Muscle of leg (tissue), 3 donors: ENCODE measurements at regions not wholly inside any gene's neighbourhood (a gene's known extent, or its start where the extent isn't known, plus 50 kb on each side); places are given as distances from the start of the nearest gene placed in this dataset.
"Not testable (repeated sequence)": the region's sequence is repeated elsewhere in the genome, so short reads cannot be mapped to it uniquely, and the experiment has no call there.

Source experiments
- DNase-seq: peaks from one replicate; pipeline ENCODE4 v3.0.0; 2013
- H3K27ac ChIP-seq: one replicate; pipeline ENCODE4 v1.5.1; 2013; ENCODE audit warnings: mild to moderate bottlenecking, low read length, control low read depth
- H3K27me3 ChIP-seq: one replicate; pipeline ENCODE4 v1.6.1; 2013; ENCODE audit warnings: low read length; ENCODE audit not compliant: control insufficient read depth, insufficient read depth
- H3K36me3 ChIP-seq: one replicate; pipeline ENCODE4 v1.6.1; 2013; ENCODE audit warnings: low read length; ENCODE audit not compliant: control insufficient read depth, insufficient read depth
- H3K4me1 ChIP-seq: one replicate; pipeline ENCODE4 v1.6.1; 2013; ENCODE audit warnings: low read length; ENCODE audit not compliant: control insufficient read depth, insufficient read depth
- H3K4me3 ChIP-seq: one replicate; pipeline ENCODE4 v1.5.1; 2013; ENCODE audit warnings: low read length, control low read depth
- H3K9me3 ChIP-seq: replicated peaks from 2 replicates; pipeline ENCODE4 v1.6.1; 2013; ENCODE audit warnings: low read depth, low read length; ENCODE audit not compliant: control insufficient read depth
- WGBS: methylation state at CpG from one replicate; pipeline ENCODE4 v1.1.5; 2013; ENCODE audit warnings: missing lambda C conversion rate; ENCODE audit not compliant: insufficient coverage; 5-methylcytosine and 5-hydroxymethylcytosine counted together

DNA sequence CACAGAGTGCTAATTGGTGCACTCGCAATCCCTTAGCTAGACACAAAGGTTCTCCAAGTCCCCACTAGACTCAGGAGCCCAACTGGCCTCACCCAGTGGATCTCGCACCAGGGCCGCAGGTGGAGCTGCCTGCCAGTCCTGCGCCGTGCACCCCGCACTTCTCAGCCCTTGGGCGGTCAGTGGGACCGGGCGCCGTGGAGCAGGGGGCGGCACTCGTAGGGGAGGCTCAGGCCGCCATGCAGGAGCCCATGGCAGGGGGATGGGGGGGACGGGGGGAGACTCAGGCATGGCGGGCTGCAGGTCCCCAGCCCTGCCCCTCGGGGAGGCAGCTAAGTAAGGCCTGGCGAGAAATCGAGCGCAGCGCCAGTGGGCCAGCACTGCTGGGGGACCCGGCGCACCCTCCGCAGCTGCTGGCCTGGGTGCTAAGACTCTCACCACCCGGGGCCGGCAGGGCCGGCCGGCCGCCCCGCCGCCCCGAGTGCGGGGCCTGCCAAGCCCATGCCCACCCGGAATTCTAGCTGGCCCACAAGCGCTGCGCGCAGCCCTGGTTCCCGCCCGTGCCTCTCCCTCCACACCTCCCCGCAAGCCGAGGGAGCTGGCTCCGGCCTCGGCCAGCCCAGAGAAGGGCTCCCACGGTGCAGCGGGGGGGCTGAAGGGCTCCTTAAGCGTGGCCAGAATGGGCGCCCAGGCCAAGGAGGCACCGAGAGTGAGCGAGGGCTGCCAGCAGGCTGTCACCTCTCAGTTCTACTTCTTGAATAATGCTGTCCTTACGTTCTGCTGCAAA lies 258.2 kb downstream of the GALC start:
- H3K27ac ChIP-seq, H3K36me3 ChIP-seq, H3K27me3 ChIP-seq, DNase-seq, H3K4me1 ChIP-seq, H3K4me3 ChIP-seq, H3K9me3 ChIP-seq: not testable (repeated sequence)
- 95% methylated on average over 37 of the region's 49 CpGs for WGBS

DNA sequence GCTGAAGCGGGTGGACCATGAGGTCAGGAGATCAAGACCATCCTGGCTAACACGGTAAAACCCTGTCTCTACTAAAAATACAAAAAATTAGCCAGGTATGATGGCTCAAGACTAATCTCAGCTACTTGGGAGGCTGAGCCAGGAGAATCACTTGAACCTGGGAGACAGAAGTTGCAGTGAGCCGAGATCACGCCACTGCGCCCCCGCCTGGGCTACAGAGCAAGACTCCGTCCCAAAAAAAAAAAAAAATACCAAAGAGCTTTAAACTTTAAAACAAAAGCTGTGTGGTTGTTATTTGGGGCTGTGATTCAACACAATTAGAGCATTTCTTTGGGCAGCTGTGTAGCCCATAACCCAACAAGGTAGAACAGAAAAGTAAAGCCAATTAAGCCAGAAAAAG lies 259.9 kb downstream of the GALC start:
- not testable (repeated sequence) for H3K36me3 ChIP-seq, DNase-seq, H3K9me3 ChIP-seq, H3K27ac ChIP-seq, H3K4me1 ChIP-seq, H3K4me3 ChIP-seq, H3K27me3 ChIP-seq
- WGBS = 100% methylated on average over 1 of the region's 7 CpGs

DNA sequence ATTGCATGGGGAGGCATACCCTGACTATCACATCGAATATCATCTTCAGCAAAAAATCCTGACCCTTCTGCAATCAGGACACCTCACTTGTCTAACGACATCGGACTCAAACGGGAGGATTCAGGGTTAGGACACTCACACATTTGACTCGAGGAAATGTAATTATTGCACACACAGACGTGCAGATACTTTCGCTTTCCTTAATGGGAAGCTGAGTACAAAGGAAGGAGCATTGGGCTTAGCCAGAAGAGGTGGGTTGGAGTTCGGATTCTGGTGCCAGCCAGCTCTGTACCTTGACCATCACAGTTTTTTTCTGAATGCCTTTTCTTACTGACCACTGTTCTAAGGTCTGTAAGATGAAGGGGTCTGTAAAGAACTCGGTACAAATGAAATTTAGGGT lies 260.4 kb downstream of the GALC start:
- Histone ChIP-seq H3K27me3 (no peaks in the 10 kb centered on the region), H3K9me3 (no peaks in the 10 kb centered on the region), H3K4me3 (no peak overlapping the region), H3K4me1 (no peaks in the 10 kb centered on the region), H3K36me3 (no peaks in the 10 kb centered on the region), H3K27ac (no peak overlapping the region)
- WGBS = 90% methylated on average over 6 of the region's 9 CpGs
- no peak for DNase-seq

DNA sequence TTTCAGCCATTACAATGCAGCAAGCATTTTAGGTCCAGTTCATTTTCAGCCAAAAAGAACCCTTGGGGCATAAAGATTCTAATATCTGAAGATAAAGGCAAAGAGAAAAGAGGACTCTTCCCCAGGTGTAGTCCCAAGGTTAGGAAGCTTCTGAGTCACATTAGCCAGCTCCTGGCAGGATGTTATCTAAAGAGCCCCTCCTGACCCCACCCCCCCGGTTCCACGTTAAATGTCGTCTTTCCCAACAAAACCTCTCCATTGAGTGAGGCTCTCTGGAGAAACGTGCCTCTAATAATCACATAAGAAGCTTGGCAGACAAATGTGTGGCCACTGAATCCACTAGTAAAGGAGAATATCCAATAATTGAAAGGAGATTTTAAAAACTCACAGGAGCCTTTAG lies 267.7 kb downstream of the GALC start:
- no peak for DNase-seq
- Histone ChIP-seq H3K36me3 (no peaks in the 10 kb centered on the region), H3K9me3 (no peaks in the 10 kb centered on the region), H3K27me3 (no peaks in the 10 kb centered on the region), H3K4me3 (no peak overlapping the region), H3K4me1 (no peaks in the 10 kb centered on the region), H3K27ac (no peak overlapping the region)
- no CpG with 5 or more reads among the region's 4 CpGs for WGBS

DNA sequence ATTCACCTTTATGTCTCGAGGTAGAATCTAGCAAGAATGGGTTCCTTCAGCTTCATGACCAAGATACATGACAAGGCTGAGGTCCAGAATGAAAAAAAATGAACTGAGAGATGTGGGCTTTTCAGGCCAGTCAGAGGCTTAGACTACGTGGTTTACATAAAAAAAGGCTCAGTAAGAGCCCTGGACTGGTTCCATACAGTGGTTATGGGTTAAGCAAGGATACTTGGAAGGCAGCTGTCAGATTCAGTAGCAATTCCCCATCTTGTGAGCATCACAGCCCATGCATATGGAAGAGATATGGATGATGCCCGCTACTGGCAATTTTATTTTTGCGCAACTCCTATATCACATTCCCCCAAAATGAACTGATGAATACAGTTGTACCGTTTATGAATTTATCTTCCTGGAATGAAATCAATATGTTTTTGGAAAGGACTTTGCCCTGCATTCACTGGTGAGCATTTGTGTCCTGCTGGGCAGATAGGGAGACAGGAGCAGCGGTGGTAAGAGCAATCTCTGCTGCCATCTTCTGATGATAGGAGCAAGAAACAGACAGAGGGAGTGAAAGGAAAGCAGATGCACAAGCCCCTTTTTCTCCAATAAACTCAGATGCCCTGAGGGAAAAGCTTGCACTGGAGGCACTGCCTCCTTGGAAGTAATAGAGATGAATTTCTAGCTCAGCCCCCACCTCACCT lies 280.4 kb downstream of the GALC start:
- Histone ChIP-seq H3K27me3 (no peaks in the 10 kb centered on the region), H3K4me1 (no peaks in the 10 kb centered on the region), H3K27ac (no peak overlapping the region), H3K9me3 (no peaks in the 10 kb centered on the region), H3K36me3 (no peaks in the 10 kb centered on the region), H3K4me3 (no peak overlapping the region)
- 50% methylated on average over 1 of the region's 6 CpGs for WGBS
- peak; percentile 54 for DNase-seq

DNA sequence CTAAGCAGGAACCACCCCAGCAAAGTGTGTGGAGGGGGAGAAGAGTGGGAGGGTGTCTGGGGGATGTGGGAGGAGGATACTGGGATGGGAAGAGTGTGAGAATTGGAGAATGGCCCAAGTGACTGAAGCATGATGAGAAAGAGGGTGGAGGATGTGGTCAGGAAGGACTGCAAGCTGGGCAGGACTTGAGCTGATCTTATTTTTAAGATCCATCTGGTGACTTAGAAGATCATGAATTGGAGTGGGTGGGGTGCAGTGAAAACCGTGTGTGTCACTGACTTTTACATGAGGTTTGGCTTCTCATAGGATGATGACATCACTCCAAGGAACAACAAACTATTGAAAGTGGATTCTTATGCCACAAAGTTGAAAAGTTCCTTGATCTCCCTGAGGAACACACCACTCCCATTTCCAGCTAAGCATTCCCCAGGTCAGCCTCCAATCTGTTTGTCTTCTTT lies 287.5 kb downstream of the GALC start:
- DNase-seq = peak; percentile 89
- peak overlapping the region; percentile 17 for H3K27ac ChIP-seq
- 0% methylated on average over 1 of the region's 1 CpG for WGBS
- H3K4me1 ChIP-seq = no peaks in the 10 kb centered on the region
- H3K4me3 ChIP-seq = no peak overlapping the region
- no peaks in the 10 kb centered on the region for H3K27me3 ChIP-seq
- H3K9me3 ChIP-seq = no peaks in the 10 kb centered on the region
- H3K36me3 ChIP-seq = no peaks in the 10 kb centered on the region

DNA sequence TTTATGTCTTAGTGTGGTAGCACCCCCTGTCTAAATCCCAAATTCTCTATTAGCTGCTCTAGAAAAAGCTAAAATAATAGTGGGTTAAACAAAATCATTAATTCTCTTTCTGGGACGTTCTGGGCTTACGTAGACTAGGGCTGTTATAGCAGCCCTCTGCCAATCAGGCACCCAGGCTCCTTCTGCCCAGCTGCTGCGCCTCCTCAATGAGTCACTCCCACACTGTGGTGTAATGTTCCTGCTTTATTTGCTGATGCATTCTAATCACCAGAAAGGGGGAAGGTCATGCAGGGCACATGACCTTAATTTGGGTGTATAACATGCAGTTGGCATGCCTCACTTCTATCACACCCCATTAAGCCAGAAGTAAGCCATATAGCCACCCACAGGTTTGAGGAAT lies 294.5 kb downstream of the GALC start:
- Histone ChIP-seq H3K4me3 (no peak overlapping the region), H3K36me3 (no peaks in the 10 kb centered on the region), H3K4me1 (no peaks in the 10 kb centered on the region), H3K27me3 (no peaks in the 10 kb centered on the region), H3K9me3 (no peaks in the 10 kb centered on the region), H3K27ac (no peak overlapping the region)
- DNase-seq = no peak
- WGBS = no CpG with 5 or more reads among the region's 3 CpGs

DNA sequence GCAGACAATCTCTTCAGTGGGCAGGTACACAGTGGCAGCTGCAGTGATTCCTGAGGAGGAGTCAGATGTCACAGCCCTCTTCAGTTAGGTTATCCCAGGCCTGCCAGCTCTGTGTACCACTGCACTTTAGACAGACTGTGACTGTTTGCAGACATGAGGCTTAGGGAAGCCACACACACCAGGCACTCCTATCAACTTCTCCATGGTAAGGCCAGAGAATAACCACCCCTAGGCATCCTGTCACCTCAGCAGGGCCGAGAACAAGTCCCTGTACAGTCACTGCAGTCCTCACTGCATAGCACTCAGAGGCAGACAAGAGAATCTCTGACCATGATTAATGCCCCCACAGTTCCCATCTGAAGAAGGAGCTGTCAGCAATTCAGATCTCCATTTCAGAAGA lies 296.5 kb downstream of the GALC start:
- Histone ChIP-seq H3K4me3 (no peak overlapping the region), H3K27ac (no peak overlapping the region), H3K36me3 (no peaks in the 10 kb centered on the region), H3K27me3 (no peaks in the 10 kb centered on the region), H3K4me1 (no peaks in the 10 kb centered on the region), H3K9me3 (no peaks in the 10 kb centered on the region)
- 88% methylated on average over 1 of the region's 1 CpG for WGBS
- no peak for DNase-seq

DNA sequence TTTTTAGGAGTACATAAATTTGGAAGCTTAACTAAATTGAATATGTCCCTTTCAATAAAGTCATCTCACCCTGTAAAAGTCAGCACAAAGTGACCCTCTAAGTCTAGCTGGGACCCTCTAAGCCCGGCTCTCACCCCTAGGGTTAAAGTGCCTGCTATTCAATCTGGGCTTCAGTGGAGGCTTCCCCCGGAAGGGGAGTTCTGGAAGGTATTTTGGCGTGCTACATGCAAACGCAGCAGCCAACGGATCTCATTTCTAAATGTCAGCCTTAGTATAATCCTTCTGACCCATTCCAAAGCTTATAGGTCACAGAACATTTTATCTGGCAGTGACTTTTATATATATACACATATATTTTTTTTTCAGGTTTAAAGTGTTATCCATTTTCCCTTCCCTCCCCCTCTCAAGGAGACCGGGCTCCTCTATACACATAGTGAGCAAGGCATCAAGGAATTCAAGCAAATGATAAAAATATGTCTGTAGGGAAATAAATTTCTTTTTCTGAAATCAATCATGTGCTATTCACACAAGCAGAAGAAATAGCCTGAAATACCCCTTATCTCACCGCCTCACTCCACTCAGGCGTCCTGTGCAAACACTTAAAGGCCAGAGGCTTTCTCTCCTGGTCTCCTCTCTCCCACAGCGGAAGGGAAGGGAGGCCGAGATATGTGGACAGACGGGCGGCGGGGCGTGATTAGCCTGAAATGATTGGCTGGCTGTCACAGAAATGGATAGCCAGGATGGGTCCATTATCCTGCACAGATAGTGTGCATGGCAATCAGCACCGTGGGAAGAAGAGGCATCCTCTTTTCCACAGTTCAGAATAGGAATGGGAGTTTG lies 301.7 kb downstream of the GALC start:
- no peaks in the 10 kb centered on the region for H3K9me3 ChIP-seq
- no peaks in the 10 kb centered on the region for H3K36me3 ChIP-seq
- no peak overlapping the region for H3K4me3 ChIP-seq
- no peaks in the 10 kb centered on the region for H3K27me3 ChIP-seq
- no peaks in the 10 kb centered on the region for H3K4me1 ChIP-seq
- WGBS = no CpG with 5 or more reads among the region's 15 CpGs
- H3K27ac ChIP-seq = no peak overlapping the region
- peak; percentile 46 for DNase-seq

DNA sequence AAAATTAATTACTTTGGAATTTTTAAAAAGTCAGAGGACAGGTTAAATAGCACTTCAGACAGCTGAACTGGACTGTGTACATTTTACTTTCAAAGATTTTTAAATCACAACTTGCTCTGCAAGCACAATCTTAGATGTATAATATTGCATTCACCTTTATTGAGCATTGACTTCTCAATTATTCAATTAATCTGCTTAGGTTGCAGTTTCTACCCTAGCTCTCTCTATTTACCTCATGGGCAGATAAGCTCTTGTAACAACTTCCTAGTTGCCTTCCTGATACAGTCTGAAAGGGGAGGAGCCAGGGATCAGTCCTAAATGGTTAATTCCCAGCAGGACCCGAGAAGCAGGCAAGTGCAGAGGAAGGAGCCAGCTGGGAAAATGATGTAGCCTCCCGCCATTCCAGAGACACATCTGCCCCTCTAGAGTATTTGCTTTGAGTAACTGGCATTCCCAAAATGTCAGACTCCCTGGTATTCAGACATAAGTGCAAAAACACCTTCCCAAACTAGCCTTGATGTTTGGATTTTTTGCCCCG lies 302.8 kb downstream of the GALC start:
- H3K4me1 ChIP-seq = no peaks in the 10 kb centered on the region
- WGBS = 27% methylated on average over 1 of the region's 3 CpGs
- no peaks in the 10 kb centered on the region for H3K27me3 ChIP-seq
- H3K9me3 ChIP-seq = no peaks in the 10 kb centered on the region
- H3K4me3 ChIP-seq = no peak overlapping the region
- no peak for DNase-seq
- H3K36me3 ChIP-seq = no peaks in the 10 kb centered on the region
- no peak overlapping the region for H3K27ac ChIP-seq
